Stimulated activated CD8-positive, alpha-beta memory T cell treated with anti-CD3 and anti-CD28 coated beads, Interleukin-12 subunit alpha, Interleukin-12 subunit beta, amount 100 ng/mL, for 24 hours (primary cell): ENCODE measurements at regions not wholly inside any gene's neighbourhood (a gene's known extent, or its start where the extent isn't known, plus 50 kb on each side); places are given as distances from the start of the nearest gene placed in this dataset.
"Not testable (repeated sequence)": the region's sequence is repeated elsewhere in the genome, so short reads cannot be mapped to it uniquely, and the experiment has no call there.

ENCODE experiments used
- DNase-seq: peaks from one replicate; pipeline ENCODE4 v3.0.0-alpha.2; 2020; ENCODE audit errors: extremely low read depth

GRCh38 chrX:74251006-74251930, 52.7 kb upstream of the ZCCHC13 start:
- no peak for DNase-seq

- no peak for DNase-seq
Measured at GRCh38 chrX:74250574-74250973, 53.4 kb upstream of the ZCCHC13 start.

- no peak for DNase-seq
Measured at GRCh38 chrX:74249963-74250362, 54.0 kb upstream of the ZCCHC13 start.

DNA sequence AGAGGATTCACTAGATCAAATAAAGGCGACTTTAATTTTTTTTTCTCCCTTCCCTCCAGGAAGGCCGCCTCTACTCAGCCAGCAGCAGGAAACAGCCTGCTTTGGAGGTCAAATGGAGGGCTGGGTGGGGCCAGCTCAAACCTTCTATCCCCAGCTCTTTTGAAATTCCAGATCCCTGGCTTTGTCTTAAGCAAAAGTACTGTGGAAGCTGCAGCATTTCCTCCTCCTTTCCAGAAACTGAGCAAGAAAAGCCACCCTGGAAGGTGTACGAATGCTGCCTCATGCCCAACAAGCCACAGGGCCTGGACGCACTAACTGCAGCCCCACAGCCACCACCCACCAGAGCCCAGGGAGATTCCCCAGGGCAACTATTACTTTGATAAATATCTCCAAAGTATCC, 55.1 kb upstream of the ZCCHC13 start:
- DNase-seq, result no peak

GRCh38 chrX:74246524-74246923, 57.5 kb upstream of the ZCCHC13 start:
- DNase-seq, result no peak

GRCh38 chrX:74242484-74243138, 61.4 kb upstream of the ZCCHC13 start:
- DNase-seq, result no peak

DNA sequence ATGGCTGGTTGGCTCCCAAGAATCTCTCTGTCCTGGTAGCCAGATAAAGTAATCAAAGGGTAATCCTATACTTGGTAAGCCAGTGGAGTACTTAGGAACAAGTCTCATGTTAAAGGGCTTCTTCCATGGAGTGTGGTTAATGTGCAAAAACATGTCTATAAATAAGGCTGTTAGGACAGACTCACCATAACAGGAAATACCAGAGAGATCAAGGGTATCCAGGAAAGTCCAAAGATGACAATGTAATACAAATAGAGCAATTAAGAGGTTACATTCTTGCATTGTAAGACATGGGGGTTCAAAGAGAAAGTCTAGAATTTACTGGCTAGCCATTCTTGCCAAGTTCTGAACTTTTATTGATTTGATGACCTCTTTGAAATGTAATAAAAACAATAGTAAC, 61.9 kb upstream of the ZCCHC13 start:
- no peak for DNase-seq

DNA sequence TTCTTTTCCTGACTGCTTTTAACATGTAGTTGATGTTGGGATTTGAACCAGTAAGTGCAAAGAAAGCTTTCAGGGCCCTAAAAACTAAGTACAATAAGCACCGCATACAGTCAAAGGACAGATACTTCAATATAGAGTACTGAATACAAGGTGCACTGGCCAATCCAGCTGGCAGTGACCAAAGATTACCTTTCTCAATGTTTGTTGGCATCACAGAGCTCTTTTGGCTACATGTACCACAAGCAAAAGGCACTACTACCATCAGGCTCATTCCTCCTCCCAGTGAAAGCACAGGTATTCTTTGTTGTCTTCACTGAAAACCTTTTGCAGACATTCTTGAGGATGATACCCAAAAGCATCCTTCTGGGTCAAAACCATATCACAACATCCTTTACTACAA, 65.2 kb upstream of the ZCCHC13 start:
- no peak for DNase-seq

- no peak for DNase-seq
Measured at GRCh38 chrX:74234818-74235217, 69.2 kb upstream of the ZCCHC13 start.

DNA sequence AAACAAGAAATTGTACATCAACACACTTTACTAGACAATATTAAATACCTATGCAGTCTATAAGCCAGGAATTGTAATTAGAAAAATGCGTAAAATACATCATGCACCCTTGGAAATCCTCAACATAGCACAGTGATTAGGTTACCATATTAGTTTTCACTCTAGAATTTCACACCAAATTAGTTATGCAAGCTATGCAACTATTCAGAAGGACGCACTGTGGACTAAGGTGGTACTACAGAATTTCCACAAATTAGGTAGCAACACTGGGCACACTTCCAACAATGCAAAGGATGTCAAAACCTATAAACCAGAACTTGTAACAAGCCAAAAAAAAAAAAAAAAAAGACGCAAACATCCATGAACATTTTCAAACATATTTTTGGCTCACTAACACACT, 71.1 kb upstream of the ZCCHC13 start:
- no peak for DNase-seq

DNA sequence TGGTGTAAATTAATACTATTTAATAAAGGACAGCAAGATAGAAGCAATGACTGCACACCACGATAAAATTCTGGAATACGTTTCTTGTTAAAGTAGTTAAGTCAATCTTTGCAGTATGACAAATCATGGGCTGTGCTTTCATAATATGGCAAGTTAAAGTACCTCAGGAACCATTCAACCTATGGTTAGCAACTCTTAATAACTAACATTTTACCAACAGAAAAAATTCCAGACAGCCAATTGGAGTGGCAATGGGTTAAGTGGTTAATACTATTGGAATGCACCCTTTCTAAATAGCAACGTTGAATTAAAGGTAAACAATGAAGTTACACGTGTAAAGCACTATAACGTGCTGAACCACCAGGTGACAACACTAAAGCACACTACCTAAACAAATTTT, 72.4 kb upstream of the ZCCHC13 start:
- no peak for DNase-seq

DNA sequence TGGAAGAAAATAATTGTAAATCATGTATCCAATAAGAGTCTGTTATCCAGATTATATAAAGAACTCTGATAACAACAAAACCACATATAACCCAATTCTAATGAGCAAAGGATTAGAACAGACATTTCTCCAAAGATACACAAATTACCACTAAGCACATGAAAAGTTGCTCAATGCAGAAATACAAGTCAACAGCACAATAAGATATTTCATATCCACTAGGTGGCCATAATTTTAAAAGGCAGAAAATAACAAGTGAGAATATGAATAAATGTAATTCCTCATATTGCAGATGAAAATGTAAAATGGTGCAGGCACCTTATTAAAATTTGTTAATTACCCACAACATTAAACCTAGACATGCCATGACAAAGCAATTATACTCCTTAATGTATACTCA, 73.9 kb upstream of the ZCCHC13 start:
- no peak for DNase-seq

GRCh38 chrX:74225111-74225510, 78.9 kb upstream of the ZCCHC13 start:
- no peak for DNase-seq

DNA sequence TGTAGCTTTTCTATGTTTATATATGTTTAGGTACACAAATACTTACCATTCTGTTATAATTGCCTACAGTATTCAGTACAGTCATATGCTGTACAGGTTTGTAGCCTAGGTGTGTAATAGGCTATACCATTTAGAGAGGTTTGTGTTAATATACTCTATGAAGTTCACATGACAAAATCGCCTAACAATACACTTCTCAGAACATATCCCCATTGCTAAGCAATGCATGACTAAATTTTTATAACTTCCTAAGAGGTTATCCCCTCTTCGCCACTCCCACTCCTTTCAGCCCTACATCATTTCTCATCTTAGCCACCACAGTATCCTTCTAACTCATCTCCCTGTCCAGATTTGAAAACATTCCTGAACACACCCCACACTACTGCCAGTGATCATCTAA, 83.7 kb upstream of the ZCCHC13 start:
- DNase-seq, result no peak

- no peak for DNase-seq
Measured at GRCh38 chrX:74218895-74219294, 85.1 kb upstream of the ZCCHC13 start.

- no peak for DNase-seq
Measured at GRCh38 chrX:74216421-74216820, 87.6 kb upstream of the ZCCHC13 start.

GRCh38 chrX:74211911-74212310, 92.1 kb upstream of the ZCCHC13 start:
- DNase-seq, result no peak

GRCh38 chrX:74207539-74207938, 96.4 kb upstream of the ZCCHC13 start:
- DNase-seq, result no peak

DNA sequence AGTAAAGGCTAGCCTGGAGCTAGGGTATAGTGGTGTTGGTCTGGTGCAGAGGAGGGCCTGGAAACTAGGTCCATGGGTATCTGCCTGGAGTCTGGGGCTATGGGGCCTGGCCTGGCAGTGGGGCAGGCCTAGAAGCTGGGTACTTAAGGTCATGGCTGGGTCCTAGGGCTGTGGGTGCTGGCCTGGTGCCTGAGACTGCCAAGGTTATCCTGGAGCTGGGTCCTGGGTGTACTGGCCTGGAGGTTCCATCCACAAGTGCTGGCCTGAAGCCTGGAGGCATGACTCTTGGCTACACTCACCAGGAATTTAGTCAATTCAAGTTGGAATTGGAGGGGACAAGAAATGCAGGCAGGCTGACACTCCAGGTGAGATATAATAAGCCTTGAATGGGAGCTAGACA, 108.4 kb upstream of the ZCCHC13 start:
- DNase-seq, result no peak

GRCh38 chrX:74195120-74195519, 108.9 kb upstream of the ZCCHC13 start:
- no peak for DNase-seq

DNA sequence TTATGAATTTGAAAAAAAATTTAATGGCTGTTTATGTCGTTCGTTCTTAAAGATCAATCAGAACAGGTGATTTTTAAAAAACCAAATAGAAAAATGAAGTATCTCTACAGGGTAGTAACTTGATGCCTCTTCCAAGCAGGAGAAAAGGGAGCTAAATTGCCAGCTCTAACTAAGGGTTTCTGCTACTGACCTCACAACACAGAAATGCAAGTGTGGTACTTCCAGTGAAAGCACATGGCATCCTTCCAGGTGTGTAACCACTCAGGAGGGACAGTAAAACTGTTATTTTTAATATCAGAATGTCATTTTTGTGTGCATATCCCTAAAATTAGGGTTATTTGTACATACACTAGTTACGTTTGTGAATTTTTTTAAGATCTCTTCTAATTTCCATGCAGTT, 116.8 kb upstream of the ZCCHC13 start:
- DNase-seq, result no peak

- DNase-seq, result not testable (repeated sequence)
Measured at GRCh38 chrX:74183047-74183446, 120.9 kb upstream of the ZCCHC13 start.

DNA sequence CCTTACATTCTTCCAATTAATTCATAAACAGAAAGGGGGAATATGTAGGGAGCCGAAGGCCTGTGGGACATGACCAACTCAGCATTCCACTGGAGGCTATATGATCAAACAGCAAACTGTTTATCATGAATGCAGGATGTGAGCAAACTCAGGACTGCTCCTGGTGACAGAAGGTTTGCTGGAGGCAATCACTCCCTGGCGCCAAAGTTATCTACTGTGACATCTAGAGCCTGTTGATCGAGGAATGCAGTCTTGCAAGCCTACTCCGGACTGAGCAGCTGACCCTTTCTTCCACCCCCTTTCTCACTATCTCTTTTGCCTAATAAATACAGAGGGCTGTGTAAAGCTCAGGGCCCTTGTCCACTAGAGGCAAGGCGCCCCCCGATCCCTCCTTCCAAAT, 122.0 kb upstream of the ZCCHC13 start:
- not testable (repeated sequence) for DNase-seq
